Lung (tissue), 11 donors: ENCODE measurements at regions not wholly inside any gene's neighbourhood (a gene's known extent, or its start where the extent isn't known, plus 50 kb on each side); places are given as distances from the start of the nearest gene placed in this dataset.

Source experiments
- ATAC-seq: fragments of 200-7000 bp; cut with Tn5 transposase; one replicate; pipeline ENCODE4 v1.9.1; 2020; ENCODE audit warnings: moderate number of reproducible peaks; ENCODE audit not compliant: insufficient read depth, low FRiP score
- DNase-seq, 3 donors: peaks; one replicate each; pipeline ENCODE4 v3.0.0-alpha.2; 2013 to 2017
- H3K27ac ChIP-seq, 2 donors: one replicate each; pipeline ENCODE4 v1.5.1; 2013; ENCODE audit warnings: mild to moderate bottlenecking in 2 of 2, moderate library complexity in 2 of 2, control low read depth in 1 of 2, inconsistent platforms in 1 of 2, low read depth in 1 of 2, low read length in 1 of 2
- H3K27me3 ChIP-seq, 3 donors: one replicate each; pipeline ENCODE4 v1.5.1; 2013; ENCODE audit warnings: low read length in 2 of 3; ENCODE audit not compliant: control insufficient read depth in 3 of 3, insufficient read depth in 3 of 3
- H3K36me3 ChIP-seq, 4 donors: one replicate each; pipeline ENCODE4 v1.5.1; 2013; ENCODE audit warnings: low read length in 4 of 4, mild to moderate bottlenecking in 1 of 4, moderate library complexity in 1 of 4; ENCODE audit not compliant: control insufficient read depth in 4 of 4, insufficient read depth in 4 of 4
- H3K4me1 ChIP-seq, 5 donors: one replicate each; pipeline ENCODE4 v1.5.1; 2013; ENCODE audit warnings: low read length in 5 of 5, mild to moderate bottlenecking in 2 of 5, moderate library complexity in 1 of 5; ENCODE audit not compliant: control insufficient read depth in 5 of 5, insufficient read depth in 5 of 5
- H3K4me3 ChIP-seq: one replicate; pipeline ENCODE4 v1.5.1; 2013; ENCODE audit warnings: mild to moderate bottlenecking, control low read depth, moderate library complexity
- H3K9ac ChIP-seq, 2 donors: one replicate each; pipeline ENCODE4 v1.5.1; 2013; ENCODE audit warnings: low read length in 2 of 2, control low read depth in 1 of 2; ENCODE audit not compliant: insufficient read depth in 1 of 2
- H3K9me3 ChIP-seq, 4 donors: one replicate each; pipeline ENCODE4 v1.5.1; 2013; ENCODE audit warnings: low read length in 3 of 4, mild to moderate bottlenecking in 1 of 4, moderate library complexity in 1 of 4; ENCODE audit not compliant: control insufficient read depth in 4 of 4, insufficient read depth in 3 of 4
- WGBS, 2 donors: extraction: QIAGEN DNeasy Blood & Tissue Kit; methylation state at CpG; one replicate each; pipeline ENCODE4 v1.1.7; 2013; 5-methylcytosine and 5-hydroxymethylcytosine counted together
- TF ChIP-seq, protein P1 (sequence below): IDR thresholded peaks from 2 replicates; pipeline ENCODE4 v1.5.1; 2012; ENCODE audit warnings: mild to moderate bottlenecking; ENCODE audit errors: control extremely low read depth, extremely low read depth
- donor health status: control.
- donor health status: control.
- donor health status: Bipolar disorder and iron deficiency.
- donor health status: healthy.
- donor health status: DM: yes; HTN: yes; CAD: no.

DNA sequence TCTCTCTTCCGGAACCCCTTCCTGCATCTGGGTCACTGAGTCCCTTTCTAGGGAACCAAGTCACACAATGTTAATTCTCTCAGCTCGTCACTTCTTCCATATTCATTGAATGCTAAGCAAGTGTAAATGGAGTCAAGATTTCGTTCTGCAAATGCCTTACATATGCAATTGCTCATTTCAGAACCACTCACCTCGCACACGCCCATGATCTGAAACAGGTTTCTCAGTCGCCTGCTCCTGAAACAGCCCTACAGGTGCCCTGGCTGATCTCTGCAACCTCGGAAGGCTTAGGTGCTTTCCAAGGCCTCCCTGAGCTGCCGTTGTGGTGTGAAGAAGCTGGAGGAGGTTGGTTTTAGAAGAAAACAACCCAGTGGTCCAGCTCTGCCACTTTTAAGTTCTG, 100.8 kb upstream of the MSX1 start:
- H3K4me3 ChIP-seq: no peak overlapping the region
- H3K27me3 ChIP-seq: no peaks in the 10 kb centered on the region
- H3K4me1 ChIP-seq: peaks cover 0 to 24% (median 0%) of the 10 kb centered on the region in 5 donors
- H3K36me3 ChIP-seq: no peaks in the 10 kb centered on the region
- no peak overlapping the region for H3K27ac ChIP-seq
- TF ChIP-seq, protein P1, sequence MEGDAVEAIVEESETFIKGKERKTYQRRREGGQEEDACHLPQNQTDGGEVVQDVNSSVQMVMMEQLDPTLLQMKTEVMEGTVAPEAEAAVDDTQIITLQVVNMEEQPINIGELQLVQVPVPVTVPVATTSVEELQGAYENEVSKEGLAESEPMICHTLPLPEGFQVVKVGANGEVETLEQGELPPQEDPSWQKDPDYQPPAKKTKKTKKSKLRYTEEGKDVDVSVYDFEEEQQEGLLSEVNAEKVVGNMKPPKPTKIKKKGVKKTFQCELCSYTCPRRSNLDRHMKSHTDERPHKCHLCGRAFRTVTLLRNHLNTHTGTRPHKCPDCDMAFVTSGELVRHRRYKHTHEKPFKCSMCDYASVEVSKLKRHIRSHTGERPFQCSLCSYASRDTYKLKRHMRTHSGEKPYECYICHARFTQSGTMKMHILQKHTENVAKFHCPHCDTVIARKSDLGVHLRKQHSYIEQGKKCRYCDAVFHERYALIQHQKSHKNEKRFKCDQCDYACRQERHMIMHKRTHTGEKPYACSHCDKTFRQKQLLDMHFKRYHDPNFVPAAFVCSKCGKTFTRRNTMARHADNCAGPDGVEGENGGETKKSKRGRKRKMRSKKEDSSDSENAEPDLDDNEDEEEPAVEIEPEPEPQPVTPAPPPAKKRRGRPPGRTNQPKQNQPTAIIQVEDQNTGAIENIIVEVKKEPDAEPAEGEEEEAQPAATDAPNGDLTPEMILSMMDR: no peak
- H3K9me3 ChIP-seq: peaks cover 0 to under 1% (median 0%) of the 10 kb centered on the region in 4 donors
- WGBS, 2 donors: 83 to 92% methylated on average over 8 of the region's 8 CpGs
- DNase-seq (no peak), ATAC-seq (no peak)
- H3K9ac ChIP-seq: no peak overlapping the region

DNA sequence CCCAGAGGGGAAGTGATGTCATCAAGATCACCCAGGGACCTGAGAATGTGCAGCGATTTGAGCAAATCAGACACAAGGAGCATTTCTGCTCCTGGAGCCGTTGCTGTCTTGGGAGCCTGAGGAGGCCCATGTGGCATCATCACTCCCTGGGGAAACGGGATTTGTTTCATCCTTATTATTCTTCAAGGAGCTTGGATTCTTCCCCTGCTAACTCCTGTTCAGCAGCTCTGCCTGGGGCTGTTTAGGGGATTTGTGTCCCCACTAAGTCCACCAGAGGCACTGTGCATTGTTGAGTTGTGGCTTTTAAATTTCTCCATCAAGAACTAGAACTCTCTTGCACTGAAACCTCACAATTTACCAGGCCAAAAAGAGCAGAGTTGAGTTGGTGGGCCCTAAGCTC, 104.2 kb upstream of the MSX1 start:
- 80 to 87% methylated on average over 3 of the region's 3 CpGs for WGBS, 2 donors
- H3K36me3 ChIP-seq: no peaks in the 10 kb centered on the region
- H3K27ac ChIP-seq: no peak overlapping the region
- H3K27me3 ChIP-seq: no peaks in the 10 kb centered on the region
- H3K4me3 ChIP-seq: no peak overlapping the region
- H3K9ac ChIP-seq: no peak overlapping the region
- no peak for DNase-seq
- TF ChIP-seq, protein P1: no peak
- H3K9me3 ChIP-seq: peaks cover 0 to 3% (median 0%) of the 10 kb centered on the region in 4 donors
- no peaks in the 10 kb centered on the region for H3K4me1 ChIP-seq
- ATAC-seq: no peak

DNA sequence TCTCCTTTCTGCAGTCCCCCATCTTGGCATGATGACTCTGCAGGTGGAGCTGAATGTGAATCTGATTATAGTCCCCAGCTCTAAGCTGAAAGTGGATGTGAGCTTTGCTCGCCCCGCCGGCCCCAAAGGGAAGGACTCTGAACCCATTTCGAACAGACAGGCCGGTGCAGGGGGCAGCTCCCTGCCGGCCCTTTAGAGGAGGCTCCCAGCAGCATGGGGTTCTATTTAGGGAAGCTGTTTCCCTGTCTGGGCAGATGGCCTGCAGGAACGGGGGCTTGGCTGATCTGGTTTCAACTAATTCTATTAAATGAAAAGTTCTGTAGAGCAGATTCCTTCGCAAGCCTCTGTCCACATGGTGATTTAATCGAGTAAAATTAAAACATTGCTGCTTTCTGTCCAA, 104.8 kb upstream of the MSX1 start:
- Histone ChIP-seq H3K27ac (no peak overlapping the region), H3K4me1 (no peaks in the 10 kb centered on the region), H3K9me3 (peaks cover 0 to 3% (median 0%) of the 10 kb centered on the region in 4 donors), H3K4me3 (no peak overlapping the region), H3K9ac (no peak overlapping the region), H3K27me3 (no peaks in the 10 kb centered on the region), H3K36me3 (no peaks in the 10 kb centered on the region)
- DNase-seq (no peak), ATAC-seq (no peak)
- TF ChIP-seq, protein P1: no peak
- 57 to 68% methylated on average over 9 of the region's 9 CpGs for WGBS, 2 donors

DNA sequence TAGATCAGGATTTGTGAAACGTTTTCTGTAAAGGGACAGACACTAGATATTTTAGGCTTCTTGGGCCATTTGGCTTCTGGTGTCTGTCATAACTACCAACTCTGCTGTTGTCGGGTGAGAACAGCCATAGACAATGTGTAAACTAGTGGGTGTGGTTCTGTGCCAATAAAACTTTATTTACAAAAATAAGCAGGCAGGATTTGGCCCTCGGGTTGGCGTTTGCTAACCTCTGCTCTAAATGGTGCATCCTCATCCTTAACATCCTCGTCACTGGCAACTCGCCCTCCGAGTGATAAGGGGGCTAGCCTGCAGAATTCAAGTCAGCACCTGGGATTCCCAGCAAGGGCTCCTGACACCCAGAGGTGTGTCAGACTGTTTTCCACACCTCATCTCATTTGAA, 105.8 kb upstream of the MSX1 start:
- 52 to 59% methylated on average over 7 of the region's 7 CpGs for WGBS, 2 donors
- no peak for ATAC-seq

More for the DNA sequence above, 105.8 kb upstream of the MSX1 start:
- TF ChIP-seq, protein P1: no peak
- H3K36me3 ChIP-seq: no peaks in the 10 kb centered on the region
- H3K4me1 ChIP-seq: no peaks in the 10 kb centered on the region
- peaks cover 0 to 3% (median 0%) of the 10 kb centered on the region in 4 donors for H3K9me3 ChIP-seq
- no peak overlapping the region for H3K9ac ChIP-seq
- H3K27ac ChIP-seq: no peak overlapping the region
- no peaks in the 10 kb centered on the region for H3K27me3 ChIP-seq
- H3K4me3 ChIP-seq: no peak overlapping the region
- DNase-seq: no peak
